ENCODE measurements at regions not wholly inside any gene's neighbourhood (a gene's known extent, or its start where the extent isn't known, plus 50 kb on each side); places are given as distances from the start of the nearest gene placed in this dataset.

DNA sequence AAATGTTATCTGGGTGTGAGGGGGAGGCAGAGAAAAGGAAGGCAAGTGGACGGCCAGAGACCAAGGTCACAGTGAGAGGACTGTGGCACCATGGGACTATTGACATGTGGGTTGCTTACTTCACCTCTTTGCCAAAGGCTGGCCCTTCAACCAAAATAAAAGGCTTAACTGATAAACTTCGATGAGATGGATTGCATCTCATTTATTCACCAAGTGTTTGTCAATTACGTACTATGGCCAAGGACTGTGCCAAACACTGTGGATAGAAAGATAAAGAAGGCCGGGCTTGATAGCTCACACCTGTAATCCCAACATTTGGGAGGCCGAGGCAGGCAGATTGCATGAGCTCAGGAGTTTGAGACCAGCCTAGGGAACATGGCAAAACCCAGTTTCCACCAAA, 98.7 kb upstream of the CCBE1 start:
- Histone ChIP-seq H3K4me1 (ENCODE audit: control insufficient read depth, extremely low read depth, insufficient read depth, low read length) (no peaks in the 10 kb centered on the region), H3K4me2 (ENCODE audit: insufficient read depth, low read length) (no peak overlapping the region), H3K27ac (ENCODE audit: insufficient read depth, low read depth, low read length) (no peak overlapping the region), H3K27me3 (ENCODE audit: control insufficient read depth in 2 of 2, insufficient read depth in 2 of 2, low read length in 2 of 2) (no peaks in the 10 kb centered on the region), H3K79me2 (ENCODE audit: control insufficient read depth, insufficient read depth, low read length) (no peaks in the 10 kb centered on the region), H3K9ac (replicated peaks; ENCODE audit: extremely low read depth, insufficient read depth, low read length) (no peak overlapping the region), H3K4me3 (replicated peaks in 1 of 3; ENCODE audit: insufficient read depth in 1 of 3, low read depth in 1 of 3, low read length in 3 of 3) (no peak overlapping the region), H3K9me1 (replicated peaks; ENCODE audit: control insufficient read depth, extremely low read depth, insufficient read depth, low read length) (no peaks in the 10 kb centered on the region), H4K20me1 (replicated peaks; ENCODE audit: control insufficient read depth, extremely low read depth, insufficient read depth, low read length) (no peaks in the 10 kb centered on the region), H3K9me3 (replicated peaks; ENCODE audit: control insufficient read depth, insufficient read depth, low read length) (no peaks in the 10 kb centered on the region), H2AFZ (ENCODE audit: low read depth, low read length) (no peak overlapping the region), H3K36me3 (ENCODE audit: control insufficient read depth in 2 of 2, extremely low read depth in 1 of 2, insufficient read depth in 2 of 2, low read length in 2 of 2) (no peaks in the 10 kb centered on the region)
- FAIRE-seq = no peak
- DNase-seq (ENCODE audit: low read depth, low spot score) = no peak
- CTCF ChIA-PET = interaction anchor here (0.6 to 1.3 kb wide), 2 partner anchors 27 to 99 kb away, joined by 3 to 6 read pairs; partner anchors contain the start of gene CCBE1
- dilution Hi-C loops (cut with MboI; ENCODE audit: extremely low pct_ligation_motif_present, low sequenced_read_pairs) (no loop called here), intact Hi-C loops (cut with micrococcal nuclease) (no loop called here)
- POLR2A ChIA-PET = no interaction called here
- TF ChIP-seq, protein P1, sequence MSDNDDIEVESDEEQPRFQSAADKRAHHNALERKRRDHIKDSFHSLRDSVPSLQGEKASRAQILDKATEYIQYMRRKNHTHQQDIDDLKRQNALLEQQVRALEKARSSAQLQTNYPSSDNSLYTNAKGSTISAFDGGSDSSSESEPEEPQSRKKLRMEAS (IDR thresholded peaks at IDR 0.05; ENCODE audit: insufficient read depth, insufficient read length) = no peak
- no peak for TF ChIP-seq POLR2AphosphoS5 (IDR thresholded peaks at IDR 0.05; ENCODE audit: insufficient read depth, low read depth, low read length)
- no peak for TF ChIP-seq MYC (IDR thresholded peaks at IDR 0.05; ENCODE audit: low read depth, low read length)
- TF ChIP-seq, protein P2, sequence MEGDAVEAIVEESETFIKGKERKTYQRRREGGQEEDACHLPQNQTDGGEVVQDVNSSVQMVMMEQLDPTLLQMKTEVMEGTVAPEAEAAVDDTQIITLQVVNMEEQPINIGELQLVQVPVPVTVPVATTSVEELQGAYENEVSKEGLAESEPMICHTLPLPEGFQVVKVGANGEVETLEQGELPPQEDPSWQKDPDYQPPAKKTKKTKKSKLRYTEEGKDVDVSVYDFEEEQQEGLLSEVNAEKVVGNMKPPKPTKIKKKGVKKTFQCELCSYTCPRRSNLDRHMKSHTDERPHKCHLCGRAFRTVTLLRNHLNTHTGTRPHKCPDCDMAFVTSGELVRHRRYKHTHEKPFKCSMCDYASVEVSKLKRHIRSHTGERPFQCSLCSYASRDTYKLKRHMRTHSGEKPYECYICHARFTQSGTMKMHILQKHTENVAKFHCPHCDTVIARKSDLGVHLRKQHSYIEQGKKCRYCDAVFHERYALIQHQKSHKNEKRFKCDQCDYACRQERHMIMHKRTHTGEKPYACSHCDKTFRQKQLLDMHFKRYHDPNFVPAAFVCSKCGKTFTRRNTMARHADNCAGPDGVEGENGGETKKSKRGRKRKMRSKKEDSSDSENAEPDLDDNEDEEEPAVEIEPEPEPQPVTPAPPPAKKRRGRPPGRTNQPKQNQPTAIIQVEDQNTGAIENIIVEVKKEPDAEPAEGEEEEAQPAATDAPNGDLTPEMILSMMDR (IDR thresholded peaks at IDR 0.05; ENCODE audit: extremely low read depth in 1 of 2, insufficient read depth in 1 of 2, low read depth in 1 of 2, low read length in 2 of 2) = no peak
- no peak for TF ChIP-seq JUN (IDR thresholded peaks at IDR 0.05; ENCODE audit: borderline replicate concordance, insufficient read depth, insufficient read length, low read depth)
- TF ChIP-seq FOS (IDR thresholded peaks at IDR 0.05; ENCODE audit: borderline replicate concordance, insufficient read depth, low read length) = no peak
- TF ChIP-seq POLR2A (IDR thresholded peaks at IDR 0.05; ENCODE audit: low read depth, low read length) = no peak
- TF ChIP-seq EZH2 (IDR thresholded peaks at IDR 0.05; ENCODE audit: borderline replicate concordance, low read depth, low read length, severe bottlenecking) = no peak
- no peak for TF ChIP-seq GATA2 (IDR thresholded peaks at IDR 0.05; ENCODE audit: insufficient read depth, insufficient read length, low read depth, low read length)
- BruUV-seq (replicated peaks) = no TSS peak
